ENCODE measurements at regions not wholly inside any gene's neighbourhood (a gene's known extent, or its start where the extent isn't known, plus 50 kb on each side); places are given as distances from the start of the nearest gene placed in this dataset.

DNA sequence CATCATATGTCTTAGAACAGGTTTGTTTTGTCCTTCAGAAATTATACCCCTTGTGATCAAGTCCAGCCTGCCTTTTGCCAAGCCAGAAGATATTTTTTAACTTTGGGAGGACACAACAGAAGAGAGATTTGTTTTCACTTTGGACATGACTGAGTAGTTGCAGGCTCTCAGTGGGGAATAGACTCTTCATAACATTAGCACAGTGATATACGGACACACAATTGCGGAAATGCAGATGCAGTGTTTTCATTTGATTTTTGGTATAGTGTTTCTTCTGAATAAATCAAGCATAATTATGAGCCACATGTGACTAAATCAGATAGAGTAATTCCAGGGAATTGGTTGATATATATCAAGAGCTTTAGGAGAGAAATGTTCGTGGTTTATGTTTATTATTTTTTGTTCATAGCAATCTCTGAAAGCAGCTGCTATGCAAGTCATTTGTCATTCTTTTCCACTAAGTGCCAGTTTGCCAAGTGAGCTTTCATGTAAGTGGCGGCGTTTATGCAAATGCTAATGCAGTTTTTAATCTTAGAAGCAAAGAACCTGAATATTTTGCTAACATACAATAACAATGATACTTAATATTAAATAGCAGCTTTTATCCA lies 69.6 kb upstream of the HDAC9 start:
- 37% methylated on average over 5 of the region's 5 CpGs for WGBS
- no peak overlapping the region for H3K4me2 ChIP-seq (ENCODE audit: low read length, poor library complexity, severe bottlenecking)

DNA sequence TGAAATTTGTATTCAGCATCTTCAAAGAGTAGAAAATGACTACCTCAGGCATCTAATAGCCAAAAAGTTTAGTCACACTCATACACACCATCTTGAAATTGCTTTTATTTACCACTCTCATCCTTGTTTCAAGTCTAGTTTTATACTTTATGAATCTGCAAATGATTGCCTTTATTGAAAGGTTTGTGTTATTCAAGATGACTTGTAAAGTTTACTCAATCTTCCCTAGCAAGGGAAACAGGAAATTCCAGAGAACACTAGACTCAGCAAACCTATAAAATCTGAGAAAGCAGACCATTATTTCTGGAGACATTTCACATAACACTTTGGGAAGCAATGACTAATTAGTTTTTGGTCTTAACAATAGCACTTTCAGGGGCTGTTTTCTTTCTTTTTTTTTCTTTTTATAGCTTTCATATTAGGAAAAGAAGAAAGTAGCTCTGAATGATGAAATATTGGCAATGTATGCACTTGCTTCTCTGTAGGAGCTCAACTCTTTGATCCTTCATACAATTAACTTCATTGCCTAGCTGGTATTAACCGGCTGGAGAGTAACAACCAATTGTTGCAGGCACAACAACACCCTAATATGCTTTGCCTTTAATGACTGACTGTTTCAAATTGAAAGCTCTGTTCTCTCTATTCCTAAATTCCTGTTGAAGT lies 68.9 kb upstream of the HDAC9 start:
- no peak overlapping the region for H2AFZ ChIP-seq (ENCODE audit: low read depth, low read length)

More for the DNA sequence above, 69.6 kb upstream of the HDAC9 start:
- Histone ChIP-seq H4K8ac (ENCODE audit: low read length) (no peak overlapping the region), H3K4me3 (ENCODE audit: insufficient read depth in 1 of 2, low read depth in 1 of 2, low read length in 2 of 2) (no peak overlapping the region), H3K18ac (ENCODE audit: low read depth in 1 of 2, low read length in 2 of 2) (peak overlapping the region in 1 of 2 experiments; percentile 23), H2BK15ac (ENCODE audit: low read depth, poor library complexity, severe bottlenecking) (no peak overlapping the region), H2BK12ac (ENCODE audit: low read length in 2 of 2) (no peak overlapping the region), H2AFZ (ENCODE audit: low read depth, low read length) (no peak overlapping the region), H3K9me3 (ENCODE audit: control insufficient read depth, low read length) (no peaks in the 10 kb centered on the region), H2BK5ac (ENCODE audit: low read depth, low read length, poor library complexity, severe bottlenecking) (no peak overlapping the region), H3K79me1 (replicated peaks; ENCODE audit: low read length, poor library complexity, severe bottlenecking) (no peaks in the 10 kb centered on the region), H3K4me1 (ENCODE audit: control insufficient read depth, insufficient read depth, low read depth, low read length) (peaks cover 5% of the 10 kb centered on the region), H3K9ac (ENCODE audit: low read length) (no peak overlapping the region), H4K91ac (ENCODE audit: low read length) (no peak overlapping the region), H3K4ac (ENCODE audit: low read depth in 1 of 2, low read length in 2 of 2) (no peak overlapping the region), H3K23ac (ENCODE audit: low read length in 2 of 2) (no peak overlapping the region), H3K27me3 (ENCODE audit: control insufficient read depth in 1 of 2, insufficient read depth in 1 of 2, low read length in 2 of 2) (no peaks in the 10 kb centered on the region), H3K14ac (ENCODE audit: low read length in 2 of 2) (no peak overlapping the region), H2BK120ac (ENCODE audit: low read depth, low read length) (no peak overlapping the region), H3K27ac (ENCODE audit: low read length, poor library complexity, severe bottlenecking) (no peak overlapping the region), H2AK5ac (ENCODE audit: low read length, severe bottlenecking) (no peak overlapping the region), H3K36me3 (ENCODE audit: control insufficient read depth in 1 of 2, insufficient read depth in 2 of 2, low read depth in 1 of 2, low read length in 2 of 2) (no peaks in the 10 kb centered on the region)
- DNase-seq = peak; percentile 31

DNA sequence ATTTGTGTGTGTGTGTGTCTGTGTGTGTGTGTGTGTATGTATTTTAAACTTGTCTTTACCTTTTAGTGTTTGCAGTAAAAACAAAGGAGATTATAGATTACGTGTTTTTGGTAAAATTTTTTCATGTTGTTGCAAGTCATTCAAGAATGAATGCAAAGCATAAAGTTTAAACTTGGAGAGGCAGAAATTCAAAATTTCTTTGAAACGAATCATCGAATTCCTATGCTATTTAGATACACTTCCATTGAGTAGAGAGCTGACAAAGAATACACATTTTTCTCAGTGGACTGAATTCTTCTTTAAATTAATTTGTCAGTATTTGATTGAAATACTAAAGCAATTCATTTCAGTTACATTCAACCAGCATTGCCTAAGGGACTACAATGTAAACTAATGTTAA lies 66.0 kb upstream of the HDAC9 start:
- no peak overlapping the region for H2BK15ac ChIP-seq (ENCODE audit: low read depth, poor library complexity, severe bottlenecking)

More for the DNA sequence above, 68.9 kb upstream of the HDAC9 start:
- no peak overlapping the region for H3K14ac ChIP-seq (ENCODE audit: low read length in 2 of 2)
- H3K79me1 ChIP-seq (replicated peaks; ENCODE audit: low read length, poor library complexity, severe bottlenecking) = no peaks in the 10 kb centered on the region
- peaks cover 5% of the 10 kb centered on the region for H3K4me1 ChIP-seq (ENCODE audit: control insufficient read depth, insufficient read depth, low read depth, low read length)
- H2BK15ac ChIP-seq (ENCODE audit: low read depth, poor library complexity, severe bottlenecking) = no peak overlapping the region
- H3K9me3 ChIP-seq (ENCODE audit: control insufficient read depth, low read length) = no peaks in the 10 kb centered on the region
- H3K27me3 ChIP-seq (ENCODE audit: control insufficient read depth in 1 of 2, insufficient read depth in 1 of 2, low read length in 2 of 2) = no peaks in the 10 kb centered on the region
- H2BK12ac ChIP-seq (ENCODE audit: low read length in 2 of 2) = no peak overlapping the region
- no peak overlapping the region for H3K23ac ChIP-seq (ENCODE audit: low read length in 2 of 2)
- no peak overlapping the region for H2AK5ac ChIP-seq (ENCODE audit: low read length, severe bottlenecking)
- WGBS = 42% methylated on average over 1 of the region's 1 CpG
- no peak overlapping the region for H3K4me3 ChIP-seq (ENCODE audit: insufficient read depth in 1 of 2, low read depth in 1 of 2, low read length in 2 of 2)
- H3K4ac ChIP-seq (ENCODE audit: low read depth in 1 of 2, low read length in 2 of 2) = no peak overlapping the region
- H4K91ac ChIP-seq (ENCODE audit: low read length) = no peak overlapping the region
- H3K18ac ChIP-seq (ENCODE audit: low read depth in 1 of 2, low read length in 2 of 2) = no peak overlapping the region
- no peak overlapping the region for H4K8ac ChIP-seq (ENCODE audit: low read length)
- H3K27ac ChIP-seq (ENCODE audit: low read length, poor library complexity, severe bottlenecking) = no peak overlapping the region
- H3K36me3 ChIP-seq (ENCODE audit: control insufficient read depth in 1 of 2, insufficient read depth in 2 of 2, low read depth in 1 of 2, low read length in 2 of 2) = no peaks in the 10 kb centered on the region
- H2BK120ac ChIP-seq (ENCODE audit: low read depth, low read length) = no peak overlapping the region
- peak; percentile 54 for DNase-seq
- no peak overlapping the region for H3K4me2 ChIP-seq (ENCODE audit: low read length, poor library complexity, severe bottlenecking)
- no peak overlapping the region for H2BK5ac ChIP-seq (ENCODE audit: low read depth, low read length, poor library complexity, severe bottlenecking)
- no peak overlapping the region for H3K9ac ChIP-seq (ENCODE audit: low read length)

DNA sequence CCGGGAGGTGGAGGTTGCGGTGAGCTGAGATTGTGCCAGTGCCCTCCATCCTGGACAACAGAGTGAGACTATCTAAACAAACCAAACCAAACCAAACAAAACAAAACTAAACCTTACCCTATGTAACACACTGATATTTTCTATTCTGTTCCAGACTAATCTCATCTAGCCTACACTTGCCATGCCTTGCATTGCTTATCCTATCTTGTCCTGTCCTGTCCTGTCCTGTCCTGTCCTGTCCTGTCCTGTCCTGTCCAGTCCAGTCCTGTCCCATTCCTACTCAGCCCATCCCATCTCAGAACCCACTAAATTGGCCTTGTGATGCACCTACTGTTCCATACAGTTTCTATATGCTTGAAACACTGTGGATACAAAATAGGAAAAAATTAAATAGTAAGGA lies 64.7 kb upstream of the HDAC9 start:
- H3K4me3 ChIP-seq (ENCODE audit: insufficient read depth in 1 of 2, low read depth in 1 of 2, low read length in 2 of 2) = no peak overlapping the region
- no peak overlapping the region for H2BK120ac ChIP-seq (ENCODE audit: low read depth, low read length)
- H3K9me3 ChIP-seq (ENCODE audit: control insufficient read depth, low read length) = no peaks in the 10 kb centered on the region
- peak overlapping the region; percentile 27 to 97 for H2BK12ac ChIP-seq (ENCODE audit: low read length in 2 of 2)
- no peaks in the 10 kb centered on the region for H3K27me3 ChIP-seq (ENCODE audit: control insufficient read depth in 1 of 2, insufficient read depth in 1 of 2, low read length in 2 of 2)
- H3K18ac ChIP-seq (ENCODE audit: low read depth in 1 of 2, low read length in 2 of 2) = peak overlapping the region; percentile 31 to 45
- no peak overlapping the region for H3K9ac ChIP-seq (ENCODE audit: low read length)
- H3K4me2 ChIP-seq (ENCODE audit: low read length, poor library complexity, severe bottlenecking) = no peak overlapping the region
- H3K14ac ChIP-seq (ENCODE audit: low read length in 2 of 2) = peak overlapping the region in 1 of 2 experiments; percentile 19
- no peak overlapping the region for H3K23ac ChIP-seq (ENCODE audit: low read length in 2 of 2)
- H4K8ac ChIP-seq (ENCODE audit: low read length) = peak overlapping the region; percentile 83
- H2AFZ ChIP-seq (ENCODE audit: low read depth, low read length) = no peak overlapping the region
- no peak overlapping the region for H3K4ac ChIP-seq (ENCODE audit: low read depth in 1 of 2, low read length in 2 of 2)
- H3K36me3 ChIP-seq (ENCODE audit: control insufficient read depth in 1 of 2, insufficient read depth in 2 of 2, low read depth in 1 of 2, low read length in 2 of 2) = no peaks in the 10 kb centered on the region
- no peak overlapping the region for H2AK5ac ChIP-seq (ENCODE audit: low read length, severe bottlenecking)
- no peaks in the 10 kb centered on the region for H3K79me1 ChIP-seq (replicated peaks; ENCODE audit: low read length, poor library complexity, severe bottlenecking)
- no peak overlapping the region for H4K91ac ChIP-seq (ENCODE audit: low read length)
- no peak overlapping the region for H2BK5ac ChIP-seq (ENCODE audit: low read depth, low read length, poor library complexity, severe bottlenecking)
- peaks cover 3% of the 10 kb centered on the region for H3K4me1 ChIP-seq (ENCODE audit: control insufficient read depth, insufficient read depth, low read depth, low read length)
- H2BK15ac ChIP-seq (ENCODE audit: low read depth, poor library complexity, severe bottlenecking) = no peak overlapping the region
- H3K27ac ChIP-seq (ENCODE audit: low read length, poor library complexity, severe bottlenecking) = no peak overlapping the region
- WGBS = 97% methylated on average over 2 of the region's 2 CpGs
- no peak for DNase-seq

More for the DNA sequence above, 66.0 kb upstream of the HDAC9 start:
- no peak overlapping the region for H2BK5ac ChIP-seq (ENCODE audit: low read depth, low read length, poor library complexity, severe bottlenecking)
- no peak overlapping the region for H2BK12ac ChIP-seq (ENCODE audit: low read length in 2 of 2)
- H3K9me3 ChIP-seq (ENCODE audit: control insufficient read depth, low read length) = no peaks in the 10 kb centered on the region
- no peak overlapping the region for H4K91ac ChIP-seq (ENCODE audit: low read length)
- DNase-seq = peak; percentile 29
- H2BK120ac ChIP-seq (ENCODE audit: low read depth, low read length) = no peak overlapping the region
- no peak overlapping the region for H3K18ac ChIP-seq (ENCODE audit: low read depth in 1 of 2, low read length in 2 of 2)
- H3K4me2 ChIP-seq (ENCODE audit: low read length, poor library complexity, severe bottlenecking) = no peak overlapping the region
- no peak overlapping the region for H4K8ac ChIP-seq (ENCODE audit: low read length)
- WGBS = 5% methylated on average over 1 of the region's 3 CpGs
- no peaks in the 10 kb centered on the region for H3K79me1 ChIP-seq (replicated peaks; ENCODE audit: low read length, poor library complexity, severe bottlenecking)
- no peak overlapping the region for H3K14ac ChIP-seq (ENCODE audit: low read length in 2 of 2)
- no peaks in the 10 kb centered on the region for H3K36me3 ChIP-seq (ENCODE audit: control insufficient read depth in 1 of 2, insufficient read depth in 2 of 2, low read depth in 1 of 2, low read length in 2 of 2)
- H3K27ac ChIP-seq (ENCODE audit: low read length, poor library complexity, severe bottlenecking) = peak overlapping the region; percentile 17
- H3K27me3 ChIP-seq (ENCODE audit: control insufficient read depth in 1 of 2, insufficient read depth in 1 of 2, low read length in 2 of 2) = no peaks in the 10 kb centered on the region
- no peak overlapping the region for H3K4me3 ChIP-seq (ENCODE audit: insufficient read depth in 1 of 2, low read depth in 1 of 2, low read length in 2 of 2)
- H3K4ac ChIP-seq (ENCODE audit: low read depth in 1 of 2, low read length in 2 of 2) = no peak overlapping the region
- H2AK5ac ChIP-seq (ENCODE audit: low read length, severe bottlenecking) = no peak overlapping the region
- H2AFZ ChIP-seq (ENCODE audit: low read depth, low read length) = no peak overlapping the region
- H3K4me1 ChIP-seq (ENCODE audit: control insufficient read depth, insufficient read depth, low read depth, low read length) = peaks cover 3% of the 10 kb centered on the region
- H3K9ac ChIP-seq (ENCODE audit: low read length) = no peak overlapping the region
- no peak overlapping the region for H3K23ac ChIP-seq (ENCODE audit: low read length in 2 of 2)
